Osteocyte (in vitro differentiated cells): ENCODE measurements at regions not wholly inside any gene's neighbourhood (a gene's known extent, or its start where the extent isn't known, plus 50 kb on each side); places are given as distances from the start of the nearest gene placed in this dataset.

ENCODE experiments used
- DNase-seq: peaks from one replicate; pipeline ENCODE4 v3.0.0; 2021; ENCODE audit warnings: mixed read lengths; ENCODE audit not compliant: unreplicated experiment; ENCODE audit errors: extremely low spot score
- H3K27ac Mint-ChIP-seq: one replicate; pipeline ENCODE4 v1.8.0; 2021; ENCODE audit warnings: mild to moderate bottlenecking, mixed read lengths; ENCODE audit not compliant: unreplicated experiment
- H3K27me3 Mint-ChIP-seq: one replicate; pipeline ENCODE4 v1.8.0; 2021; ENCODE audit warnings: mixed read lengths; ENCODE audit not compliant: unreplicated experiment
- H3K36me3 Mint-ChIP-seq: one replicate; pipeline ENCODE4 v1.8.0; 2021; ENCODE audit warnings: mixed read lengths; ENCODE audit not compliant: unreplicated experiment
- H3K4me1 Mint-ChIP-seq: one replicate; pipeline ENCODE4 v1.8.0; 2021; ENCODE audit warnings: mixed read lengths; ENCODE audit not compliant: unreplicated experiment
- H3K4me3 Mint-ChIP-seq: one replicate; pipeline ENCODE4 v1.8.0; 2021; ENCODE audit warnings: mild to moderate bottlenecking, moderate library complexity, mixed read lengths; ENCODE audit not compliant: unreplicated experiment
- H3K9me3 Mint-ChIP-seq: one replicate; pipeline ENCODE4 v1.8.0; 2021; ENCODE audit warnings: mixed read lengths; ENCODE audit not compliant: unreplicated experiment
- CTCF ChIP-seq: fragments of 200-600 bp; sonication (generic); IDR thresholded peaks from 2 replicates; pipeline ENCODE4 v1.5.0; 2021; ENCODE audit warnings: antibody characterized with exemption, mild to moderate bottlenecking, moderate library complexity

GRCh38 chr1:232561381-232561780 lies 68.6 kb downstream of the SIPA1L2 start:
- no peak for TF ChIP-seq CTCF
- Mint-ChIP-seq H3K36me3 (no peaks in the 10 kb centered on the region), H3K27me3 (no peaks in the 10 kb centered on the region), H3K4me3 (no peak overlapping the region), H3K9me3 (no peaks in the 10 kb centered on the region), H3K27ac (no peak overlapping the region), H3K4me1 (peaks cover 33% of the 10 kb centered on the region)
- no peak for DNase-seq

GRCh38 chr1:232560940-232561339 lies 69.0 kb downstream of the SIPA1L2 start:
- TF ChIP-seq CTCF = no peak
- Mint-ChIP-seq H3K9me3 (no peaks in the 10 kb centered on the region), H3K36me3 (no peaks in the 10 kb centered on the region), H3K27ac (no peak overlapping the region), H3K4me1 (peaks cover 33% of the 10 kb centered on the region), H3K27me3 (no peaks in the 10 kb centered on the region), H3K4me3 (no peak overlapping the region)
- no peak for DNase-seq

- Mint-ChIP-seq H3K36me3 (no peaks in the 10 kb centered on the region), H3K4me1 (peaks cover 47% of the 10 kb centered on the region), H3K9me3 (no peaks in the 10 kb centered on the region), H3K27ac (peak overlapping the region; percentile 57), H3K4me3 (no peak overlapping the region), H3K27me3 (no peaks in the 10 kb centered on the region)
- DNase-seq = no peak
- TF ChIP-seq CTCF = no peak
These were observed 71.0 kb downstream of the SIPA1L2 start for GRCh38 chr1:232558954-232559353.

- TF ChIP-seq CTCF = no peak
- no peak overlapping the region for H3K4me3 Mint-ChIP-seq
- H3K36me3 Mint-ChIP-seq = no peaks in the 10 kb centered on the region
- DNase-seq = no peak
- H3K27me3 Mint-ChIP-seq = no peaks in the 10 kb centered on the region
- H3K4me1 Mint-ChIP-seq = peaks cover 59% of the 10 kb centered on the region
- no peak overlapping the region for H3K27ac Mint-ChIP-seq
- no peaks in the 10 kb centered on the region for H3K9me3 Mint-ChIP-seq
These were observed 72.3 kb downstream of the SIPA1L2 start for GRCh38 chr1:232557502-232558191.

GRCh38 chr1:232557096-232557495 lies 72.8 kb downstream of the SIPA1L2 start:
- Mint-ChIP-seq H3K27ac (no peak overlapping the region), H3K9me3 (no peaks in the 10 kb centered on the region), H3K4me3 (no peak overlapping the region), H3K4me1 (peaks cover 59% of the 10 kb centered on the region), H3K36me3 (no peaks in the 10 kb centered on the region), H3K27me3 (no peaks in the 10 kb centered on the region)
- no peak for TF ChIP-seq CTCF
- DNase-seq = no peak
